ENCODE measurements at regions not wholly inside any gene's neighbourhood (a gene's known extent, or its start where the extent isn't known, plus 50 kb on each side); places are given as distances from the start of the nearest gene placed in this dataset.

DNA sequence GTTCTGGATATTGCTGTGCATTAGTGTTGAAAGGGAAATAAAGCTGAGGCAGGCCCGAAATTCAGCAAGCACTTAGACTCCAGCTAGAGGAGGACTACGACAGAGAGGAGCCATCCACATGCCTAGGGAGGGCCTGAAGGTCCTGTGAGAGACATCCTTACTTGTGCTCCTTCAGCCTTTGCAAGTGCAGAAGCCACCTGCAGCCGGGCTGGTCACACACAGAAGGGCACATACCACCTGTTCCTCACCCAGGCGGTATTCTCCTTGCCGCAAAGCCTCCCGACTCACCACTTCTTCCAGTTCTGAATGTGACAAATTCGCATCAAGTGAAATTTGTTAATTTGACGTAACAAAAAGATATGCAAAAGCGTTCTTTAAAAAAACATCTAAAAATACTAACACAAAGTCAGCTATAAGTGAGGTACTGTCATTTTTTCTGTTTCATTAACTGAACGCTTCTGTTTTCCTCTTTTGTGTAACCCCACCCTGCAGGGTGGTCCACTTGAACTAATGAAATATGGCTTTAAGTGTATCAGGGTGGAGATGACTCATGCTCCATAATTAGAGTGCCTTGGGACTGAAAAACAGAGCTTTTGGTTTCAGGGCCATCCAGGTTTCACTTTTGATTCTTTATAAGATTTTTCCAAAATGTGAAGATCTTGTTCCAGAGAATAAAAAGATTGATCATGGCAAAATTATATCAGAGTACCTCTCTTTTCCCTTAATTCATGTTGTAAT, 467.9 kb upstream of the ATP11B start:
- TF ChIP-seq GATA1 (IDR thresholded peaks at IDR 0.05; ENCODE audit: low read depth, low read length) (no peak), POLR2A (IDR thresholded peaks at IDR 0.05; ENCODE audit: low read length) (no peak)
